H9 (cell line): ENCODE measurements at regions not wholly inside any gene's neighbourhood (a gene's known extent, or its start where the extent isn't known, plus 50 kb on each side); places are given as distances from the start of the nearest gene placed in this dataset.
A peak's percentile ranks its signal among the peaks of the same experiment; 100 is the strongest.

Experiments
- DNase-seq: peaks from one replicate; pipeline ENCODE4 v3.0.0-alpha.2; 2017
- H2AFZ ChIP-seq: one replicate; pipeline ENCODE4 v1.6.1; 2013; ENCODE audit warnings: mild to moderate bottlenecking, low read length, control low read depth, moderate library complexity
- H2AK5ac ChIP-seq: 2 replicates; pipeline ENCODE4 v1.6.1; 2013; ENCODE audit warnings: low read length, control low read depth, mixed read lengths; ENCODE audit not compliant: insufficient read length
- H2BK120ac ChIP-seq: one replicate; pipeline ENCODE4 v1.6.1; 2013; ENCODE audit warnings: low read depth, mild to moderate bottlenecking, low read length, control low read depth, inconsistent platforms; ENCODE audit not compliant: poor library complexity, severe bottlenecking
- H2BK12ac ChIP-seq: 2 replicates; pipeline ENCODE4 v1.6.1; 2013; ENCODE audit warnings: low read length, control low read depth, mixed read lengths, low read depth; ENCODE audit not compliant: insufficient read length
- H2BK15ac ChIP-seq: 2 replicates; pipeline ENCODE4 v1.6.1; 2013; ENCODE audit warnings: low read depth, low read length, control low read depth
- H2BK20ac ChIP-seq: one replicate; pipeline ENCODE4 v1.6.1; 2013; ENCODE audit warnings: low read depth, mild to moderate bottlenecking, low read length, control low read depth, inconsistent platforms; ENCODE audit not compliant: poor library complexity, severe bottlenecking
- H2BK5ac ChIP-seq: 2 replicates; pipeline ENCODE4 v1.6.1; 2013; ENCODE audit warnings: low read length, control low read depth, mixed read lengths; ENCODE audit not compliant: insufficient read length
- H3K14ac ChIP-seq: 2 replicates; pipeline ENCODE4 v1.6.1; 2013; ENCODE audit warnings: low read length, control low read depth; ENCODE audit not compliant: insufficient read depth
- H3K18ac ChIP-seq: 2 replicates; pipeline ENCODE4 v1.6.1; 2013; ENCODE audit warnings: low read depth, mild to moderate bottlenecking, mixed read lengths, low read length, control low read depth; ENCODE audit not compliant: insufficient read length
- H3K23ac ChIP-seq: 2 replicates; pipeline ENCODE4 v1.6.1; 2013; ENCODE audit warnings: low read length, control low read depth, mixed read lengths, low read depth; ENCODE audit not compliant: insufficient read length
- H3K23me2 ChIP-seq: 2 replicates; pipeline ENCODE4 v1.6.1; 2013; ENCODE audit warnings: low read depth, mild to moderate bottlenecking, mixed read lengths, low read length, control low read depth; ENCODE audit not compliant: insufficient read length, poor library complexity, severe bottlenecking
- H3K27ac ChIP-seq: 2 replicates; pipeline ENCODE4 v1.5.1; 2013; ENCODE audit warnings: low read length, control low read depth, mixed read lengths, low read depth; ENCODE audit not compliant: insufficient read length
- H3K27me3 ChIP-seq: 2 replicates; pipeline ENCODE4 v1.6.1; 2013; ENCODE audit warnings: low read length, control low read depth, inconsistent platforms; ENCODE audit not compliant: insufficient read depth
- H3K4ac ChIP-seq: 2 replicates; pipeline ENCODE4 v1.6.1; 2013; ENCODE audit warnings: low read depth, mild to moderate bottlenecking, control low read depth, inconsistent platforms, low read length, moderate library complexity
- H3K4me1 ChIP-seq: 2 replicates; pipeline ENCODE4 v1.6.1; 2013; ENCODE audit warnings: low read length, control low read depth, inconsistent platforms; ENCODE audit not compliant: insufficient read depth
- H3K4me2 ChIP-seq: 2 replicates; pipeline ENCODE4 v1.6.1; 2013; ENCODE audit warnings: low read length, control low read depth, mixed read lengths; ENCODE audit not compliant: insufficient read length, insufficient read depth
- H3K56ac ChIP-seq: 2 replicates; pipeline ENCODE4 v1.6.1; 2013; ENCODE audit warnings: low read depth, mild to moderate bottlenecking, mixed read lengths, low read length, control low read depth; ENCODE audit not compliant: insufficient read length
- H3K79me1 ChIP-seq: 2 replicates; pipeline ENCODE4 v1.6.1; 2013; ENCODE audit warnings: low read depth, mild to moderate bottlenecking, moderate library complexity, low read length, control low read depth, inconsistent platforms; ENCODE audit not compliant: insufficient read depth, poor library complexity, severe bottlenecking
- H3K79me2 ChIP-seq: 2 replicates; pipeline ENCODE4 v1.6.1; 2013; ENCODE audit warnings: low read length, control low read depth, inconsistent platforms; ENCODE audit not compliant: insufficient read depth
- H3K9ac ChIP-seq: 2 replicates; pipeline ENCODE4 v1.6.1; 2013; ENCODE audit warnings: low read length, control low read depth, mixed read lengths; ENCODE audit not compliant: insufficient read length; ENCODE audit errors: extremely low read depth
- H3K9me3 ChIP-seq: one replicate; pipeline ENCODE4 v1.6.1; 2013; ENCODE audit warnings: low read depth, low read length, inconsistent platforms; ENCODE audit not compliant: control insufficient read depth
- H3T11ph ChIP-seq: one replicate; pipeline ENCODE4 v1.6.1; 2013; ENCODE audit warnings: mild to moderate bottlenecking, low read length, control low read depth, inconsistent platforms
- H4K20me1 ChIP-seq: one replicate; pipeline ENCODE4 v1.6.1; 2013; ENCODE audit not compliant: control insufficient read depth, insufficient read length, insufficient read depth
- H4K5ac ChIP-seq: 2 replicates; pipeline ENCODE4 v1.6.1; 2013; ENCODE audit warnings: low read depth, mild to moderate bottlenecking, mixed read lengths, low read length, control low read depth; ENCODE audit not compliant: insufficient read length
- H4K8ac ChIP-seq: replicated peaks from 2 replicates; pipeline ENCODE4 v1.6.1; 2013; ENCODE audit warnings: low read length, control low read depth, mixed read lengths, low read depth; ENCODE audit not compliant: insufficient read length
- H4K91ac ChIP-seq: 2 replicates; pipeline ENCODE4 v1.6.1; 2013; ENCODE audit warnings: low read depth, mild to moderate bottlenecking, moderate library complexity, mixed read lengths, low read length, control low read depth; ENCODE audit not compliant: insufficient read length
- H3K27ac Mint-ChIP-seq, 3 experiments: 2 replicates in 2 of 3; 3 replicates in 1 of 3; pipeline ENCODE4 v1.8.0; 2020 to 2021; ENCODE audit warnings: mixed read lengths in 3 of 3, mild to moderate bottlenecking in 1 of 3, moderate library complexity in 1 of 3
- H3K27me3 Mint-ChIP-seq: 2 replicates; pipeline ENCODE4 v1.8.0; 2021; ENCODE audit warnings: low read depth, mild to moderate bottlenecking, moderate library complexity, mixed read lengths
- H3K36me3 Mint-ChIP-seq, 3 experiments: 2 replicates in 2 of 3; 3 replicates in 1 of 3; pipeline ENCODE4 v1.8.0; 2020 to 2021; ENCODE audit warnings: low read depth in 3 of 3, mixed read lengths in 3 of 3; ENCODE audit not compliant: insufficient read depth in 1 of 3
- H3K4me1 Mint-ChIP-seq, 2 experiments: 2 replicates each; pipeline ENCODE4 v1.8.0; 2020; ENCODE audit warnings: mixed read lengths in 2 of 2
- H3K4me3 Mint-ChIP-seq, 2 experiments: 2 replicates in 1 of 2; 3 replicates in 1 of 2; pipeline ENCODE4 v1.8.0; 2020 to 2021; ENCODE audit warnings: mild to moderate bottlenecking in 2 of 2, mixed read lengths in 2 of 2, moderate library complexity in 1 of 2
- H3K9me3 Mint-ChIP-seq, 2 experiments: 2 replicates in 1 of 2; 3 replicates in 1 of 2; pipeline ENCODE4 v1.8.0; 2020; ENCODE audit warnings: mild to moderate bottlenecking in 2 of 2, mixed read lengths in 2 of 2, moderate library complexity in 1 of 2
- CTCF ChIP-seq: fragments of 200-600 bp; sonication (generic); conservative IDR thresholded peaks from 3 replicates; pipeline ENCODE4 v1.8.0; 2021; ENCODE audit warnings: antibody characterized with exemption, mild to moderate bottlenecking
- WGBS: extraction: QIAGEN DNeasy Blood & Tissue Kit; methylation state at CpG from one replicate; pipeline ENCODE4 v1.1.7; 2013; ENCODE audit warnings: missing lambda C conversion rate, low lambda C conversion rate, mixed read lengths; ENCODE audit not compliant: insufficient read length; ENCODE audit errors: extremely low coverage; 5-methylcytosine and 5-hydroxymethylcytosine counted together

GRCh38 chrX:734362-734761 lies 103.8 kb downstream of the SHOX start:
- Mint-ChIP-seq H3K27me3 (peaks cover 7% of the 10 kb centered on the region), H3K9me3 (no peaks in the 10 kb centered on the region), H3K36me3 (no peaks in the 10 kb centered on the region; a peak in 1 of 7 replicates), H3K4me1 (peaks cover 3 to 6% of the 10 kb centered on the region in 2 experiments; a peak in 2 of 4 replicates), H3K27ac (peak overlapping the region in 1 of 3 experiments; percentile 18; a peak in 1 of 7 replicates), H3K4me3 (no peak overlapping the region)
- Histone ChIP-seq H3K79me2 (peaks cover 2% of the 10 kb centered on the region; the same call in 1 of the 2 replicates), H4K8ac (no peak overlapping the region), H3K56ac (no peak overlapping the region), H3T11ph (no peak overlapping the region), H3K14ac (no peak overlapping the region; the same call in 1 of the 2 replicates), H3K18ac (no peak overlapping the region), H3K23me2 (no peaks in the 10 kb centered on the region), H3K9me3 (no peaks in the 10 kb centered on the region), H3K23ac (no peak overlapping the region), H2AFZ (no peak overlapping the region), H3K27me3 (no peaks in the 10 kb centered on the region), H3K9ac (no peak overlapping the region), H2BK12ac (no peak overlapping the region), H3K79me1 (no peaks in the 10 kb centered on the region), H3K4me2 (no peak overlapping the region), H4K20me1 (no peaks in the 10 kb centered on the region), H2BK120ac (no peak overlapping the region), H4K5ac (no peak overlapping the region), H4K91ac (no peak overlapping the region), H2BK5ac (no peak overlapping the region), H3K4ac (no peak overlapping the region), H3K27ac (no peak overlapping the region), H3K4me1 (no peaks in the 10 kb centered on the region), H2BK15ac (no peak overlapping the region), H2AK5ac (no peak overlapping the region), H2BK20ac (no peak overlapping the region)
- no peak for DNase-seq
- WGBS, result no CpG with 5 or more reads among the region's 17 CpGs
- no peak for TF ChIP-seq CTCF
